HG03469 (cell line): ENCODE measurements at regions not wholly inside any gene's neighbourhood (a gene's known extent, or its start where the extent isn't known, plus 50 kb on each side); places are given as distances from the start of the nearest gene placed in this dataset.

Experiments
- ATAC-seq: cut with Tn5 transposase; IDR thresholded peaks from one replicate; pipeline ENCODE4 v1.9.1; 2021; ENCODE audit warnings: mild to moderate bottlenecking, moderate library complexity, moderate number of reproducible peaks; ENCODE audit not compliant: unreplicated experiment

GRCh38 chr13:107291875-107292274 is 723.9 kb upstream of the ARGLU1 start:
- no peak for ATAC-seq

GRCh38 chr13:107289540-107289939 is 721.6 kb upstream of the ARGLU1 start:
- ATAC-seq, result no peak

- ATAC-seq, result no peak
These were observed 716.2 kb upstream of the ARGLU1 start for GRCh38 chr13:107284173-107284572.

DNA sequence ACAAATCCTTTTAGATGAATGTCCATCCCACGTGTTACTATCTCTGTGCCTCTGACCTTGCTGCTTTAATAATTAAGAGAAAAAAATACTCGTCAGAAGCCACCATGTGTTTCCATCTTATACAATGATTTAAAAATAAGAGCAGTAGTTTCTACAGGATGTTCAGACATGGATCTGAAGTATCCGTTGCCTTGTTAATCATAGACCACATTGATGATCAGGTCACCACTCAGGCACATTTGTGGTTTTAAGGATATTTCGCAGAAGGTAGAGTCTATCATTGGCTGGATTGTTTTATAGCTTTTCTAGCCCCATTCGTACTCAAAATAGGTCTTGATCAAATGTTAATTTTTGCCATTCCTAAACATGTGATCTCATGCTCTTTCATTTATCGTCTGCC is 710.0 kb upstream of the ARGLU1 start:
- ATAC-seq, result no peak

GRCh38 chr13:107276936-107277335 is 709.0 kb upstream of the ARGLU1 start:
- ATAC-seq, result no peak

GRCh38 chr13:107275945-107276614 is 708.1 kb upstream of the ARGLU1 start:
- no peak for ATAC-seq

- ATAC-seq, result no peak
These were observed 707.4 kb upstream of the ARGLU1 start for GRCh38 chr13:107275312-107275711.

GRCh38 chr13:107271227-107271626 is 703.3 kb upstream of the ARGLU1 start:
- no peak for ATAC-seq

- ATAC-seq, result no peak
These were observed 698.7 kb upstream of the ARGLU1 start for GRCh38 chr13:107266657-107267056.

- no peak for ATAC-seq
These were observed 690.8 kb upstream of the ARGLU1 start for GRCh38 chr13:107258599-107259187.

GRCh38 chr13:107254392-107254791 is 686.5 kb upstream of the ARGLU1 start:
- no peak for ATAC-seq

- ATAC-seq, result no peak
These were observed 684.5 kb upstream of the ARGLU1 start for GRCh38 chr13:107252428-107252827.

DNA sequence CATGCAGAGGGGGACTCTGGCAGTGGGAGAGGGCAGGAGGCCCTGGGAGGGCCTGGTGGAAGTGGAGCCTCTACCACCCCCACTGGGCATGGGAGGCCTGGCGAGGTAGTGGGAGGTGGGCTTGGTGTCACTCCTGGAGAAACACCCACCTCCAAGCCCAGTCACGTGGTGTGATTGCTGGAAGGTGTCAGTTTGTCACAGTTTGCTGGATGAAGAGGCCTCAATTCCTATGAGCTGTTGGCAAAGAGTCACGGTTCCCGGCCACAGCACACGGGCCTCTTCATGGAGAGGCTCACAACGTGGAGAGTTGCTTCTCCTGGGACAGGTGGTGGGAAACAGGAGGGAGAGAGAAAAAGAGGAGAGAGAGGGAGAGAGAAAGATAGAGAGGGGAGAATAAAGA is 684.1 kb upstream of the ARGLU1 start:
- no peak for ATAC-seq

- ATAC-seq, result no peak
These were observed 683.4 kb upstream of the ARGLU1 start for GRCh38 chr13:107251341-107251740.

- no peak for ATAC-seq
These were observed 682.7 kb upstream of the ARGLU1 start for GRCh38 chr13:107250628-107251027.

GRCh38 chr13:107244241-107244640 is 676.3 kb upstream of the ARGLU1 start:
- no peak for ATAC-seq

GRCh38 chr13:107242138-107242537 is 674.2 kb upstream of the ARGLU1 start:
- ATAC-seq, result no peak

DNA sequence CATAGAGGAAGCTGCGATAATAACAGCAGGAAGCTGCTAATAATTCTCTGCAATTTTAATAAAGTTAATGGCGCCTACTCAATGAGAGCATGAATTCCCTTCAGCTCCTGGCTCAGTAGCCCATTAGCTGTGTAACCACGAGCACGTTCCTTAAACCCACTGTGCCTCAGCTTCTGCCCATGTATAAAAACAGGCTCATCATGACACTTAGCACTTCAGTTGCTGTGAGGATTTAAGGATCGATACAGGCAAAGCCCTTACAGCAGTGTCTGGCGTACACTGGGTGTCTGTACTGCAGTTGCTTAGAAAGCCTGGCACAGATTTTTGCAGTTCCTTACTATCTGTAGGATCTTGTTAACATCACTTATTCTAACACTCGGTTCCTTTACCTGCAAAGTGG is 673.4 kb upstream of the ARGLU1 start:
- ATAC-seq, result no peak

GRCh38 chr13:107239213-107239612 is 671.3 kb upstream of the ARGLU1 start:
- ATAC-seq, result no peak

DNA sequence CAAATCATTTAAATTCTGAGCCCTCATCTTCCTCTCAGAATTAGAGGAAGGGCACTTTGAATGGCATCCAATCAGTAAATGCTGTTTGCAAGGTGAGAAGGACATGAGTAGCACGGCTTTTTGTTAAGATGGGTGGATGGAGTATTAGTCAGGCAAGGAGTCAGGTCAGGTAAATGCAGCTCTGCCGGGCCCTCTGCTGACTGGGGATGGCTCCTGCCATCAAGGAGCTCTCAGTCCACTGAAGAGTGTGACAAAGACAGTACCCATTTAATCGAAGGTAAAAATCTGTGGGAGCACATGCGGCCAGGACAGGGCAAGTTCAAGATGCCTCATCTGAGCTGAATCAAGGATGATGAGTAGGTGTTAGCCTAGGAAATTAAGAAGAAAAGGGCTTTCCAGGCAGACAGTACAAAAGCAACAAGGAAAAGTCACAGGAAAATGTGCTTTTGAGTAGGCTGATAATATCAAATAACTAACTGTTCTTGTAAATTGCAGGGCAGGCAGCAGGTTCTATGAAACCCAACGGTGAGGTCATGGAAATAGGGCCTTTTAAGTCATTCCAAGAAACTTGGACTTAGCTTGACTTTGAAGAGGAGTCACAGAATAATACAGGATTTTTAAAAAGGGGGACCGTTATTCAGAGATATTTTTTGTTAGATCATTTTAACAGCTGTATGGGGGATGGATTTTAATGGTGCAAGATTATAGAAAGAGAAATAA is 670.5 kb upstream of the ARGLU1 start:
- ATAC-seq, result no peak

DNA sequence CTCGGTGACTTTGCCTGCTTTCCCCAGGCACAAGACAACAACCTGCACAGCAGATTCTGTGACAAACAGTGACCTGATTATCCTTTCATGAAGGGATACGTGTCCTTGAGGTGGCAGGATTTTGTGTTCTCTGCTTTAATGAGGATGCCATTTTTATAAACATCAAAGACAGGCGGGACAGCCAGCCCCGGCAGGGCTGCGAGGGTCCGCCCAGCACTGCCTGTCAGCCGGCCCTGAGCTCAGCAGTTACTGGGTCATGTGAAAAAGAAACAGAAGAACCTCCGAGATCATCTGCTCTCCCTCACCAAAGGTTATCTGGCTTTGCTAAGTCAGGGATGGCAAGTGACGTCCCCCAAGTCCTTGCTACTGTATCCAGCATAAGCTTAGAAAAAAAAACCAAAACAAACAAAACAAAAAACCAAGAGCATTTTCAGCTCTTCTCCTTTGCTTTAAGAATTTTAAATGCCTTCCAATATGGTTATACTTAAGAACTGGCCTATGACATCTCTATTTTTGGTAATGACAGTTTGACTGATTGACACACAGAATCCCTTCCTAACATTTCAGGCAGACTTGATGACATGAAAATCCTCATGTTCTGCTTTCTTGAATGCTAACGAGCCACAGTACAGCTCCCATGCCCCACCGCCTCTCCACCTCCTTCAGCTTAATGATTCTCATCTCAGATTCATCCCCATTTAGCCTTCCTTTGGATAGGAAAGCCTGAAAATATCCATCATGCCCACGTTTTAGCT is 666.6 kb upstream of the ARGLU1 start:
- no peak for ATAC-seq

- no peak for ATAC-seq
These were observed 665.6 kb upstream of the ARGLU1 start for GRCh38 chr13:107233541-107233940.
